Kidney capillary endothelial cell (primary cell): ENCODE measurements at regions not wholly inside any gene's neighbourhood (a gene's known extent, or its start where the extent isn't known, plus 50 kb on each side); places are given as distances from the start of the nearest gene placed in this dataset.

Experiments used
- DNase-seq: peaks from one replicate; pipeline ENCODE4 v3.0.0-alpha.2; 2018; ENCODE audit warnings: low spot score

GRCh38 chr3:152054315-152054714 is 180.9 kb downstream of the SUCNR1 start:
- no peak for DNase-seq

- no peak for DNase-seq
These were observed 182.6 kb downstream of the SUCNR1 start for GRCh38 chr3:152056073-152056472.

GRCh38 chr3:152056481-152056880 is 183.0 kb downstream of the SUCNR1 start:
- no peak for DNase-seq

- no peak for DNase-seq
These were observed 183.5 kb downstream of the SUCNR1 start for GRCh38 chr3:152056987-152057386.

- no peak for DNase-seq
These were observed 185.4 kb downstream of the SUCNR1 start for GRCh38 chr3:152058856-152059255.

- DNase-seq: no peak
These were observed 187.3 kb downstream of the SUCNR1 start for GRCh38 chr3:152060701-152061100.

- DNase-seq: no peak
These were observed 187.9 kb downstream of the SUCNR1 start for GRCh38 chr3:152061296-152061695.

GRCh38 chr3:152069871-152070270 is 196.4 kb downstream of the SUCNR1 start:
- no peak for DNase-seq

GRCh38 chr3:152071315-152071714 is 197.4 kb upstream of the MBNL1 start:
- DNase-seq: no peak

- DNase-seq: peak; percentile 17
These were observed 196.8 kb upstream of the MBNL1 start for GRCh38 chr3:152071924-152072323.

- peak; percentile 7 for DNase-seq
These were observed 195.5 kb upstream of the MBNL1 start for GRCh38 chr3:152073267-152073666.

- DNase-seq: no peak
These were observed 192.6 kb upstream of the MBNL1 start for GRCh38 chr3:152076148-152076547.

GRCh38 chr3:152079980-152080379 is 188.7 kb upstream of the MBNL1 start:
- DNase-seq: no peak

- DNase-seq: no peak
These were observed 185.6 kb upstream of the MBNL1 start for GRCh38 chr3:152083135-152083534.

- DNase-seq: no peak
These were observed 184.1 kb upstream of the MBNL1 start for GRCh38 chr3:152084441-152085158.

- DNase-seq: no peak
These were observed 181.6 kb upstream of the MBNL1 start for GRCh38 chr3:152087153-152087552.

- no peak for DNase-seq
These were observed 179.2 kb upstream of the MBNL1 start for GRCh38 chr3:152089528-152089927.

- DNase-seq: no peak
These were observed 177.0 kb upstream of the MBNL1 start for GRCh38 chr3:152091725-152092124.

GRCh38 chr3:152093901-152094300 is 174.8 kb upstream of the MBNL1 start:
- DNase-seq: no peak

- no peak for DNase-seq
These were observed 174.3 kb upstream of the MBNL1 start for GRCh38 chr3:152094406-152094805.

GRCh38 chr3:152095472-152095871 is 173.3 kb upstream of the MBNL1 start:
- no peak for DNase-seq

- no peak for DNase-seq
These were observed 172.3 kb upstream of the MBNL1 start for GRCh38 chr3:152096280-152096906.

GRCh38 chr3:152097120-152097519 is 171.6 kb upstream of the MBNL1 start:
- no peak for DNase-seq

- no peak for DNase-seq
These were observed 171.0 kb upstream of the MBNL1 start for GRCh38 chr3:152097770-152098169.
